VCaP (cell line): ENCODE measurements at regions not wholly inside any gene's neighbourhood (a gene's known extent, or its start where the extent isn't known, plus 50 kb on each side); places are given as distances from the start of the nearest gene placed in this dataset.

Experiments used
- H3K27ac ChIP-seq: fragments of 450-650 bp; 2 replicates; pipeline ENCODE4 v1.5.1; 2017
- TF ChIP-seq, protein P1 (sequence below): fragments of 450-650 bp; conservative IDR thresholded peaks from 2 replicates; pipeline ENCODE4 v1.5.1; 2017; ENCODE audit warnings: mild to moderate bottlenecking, moderate library complexity

DNA sequence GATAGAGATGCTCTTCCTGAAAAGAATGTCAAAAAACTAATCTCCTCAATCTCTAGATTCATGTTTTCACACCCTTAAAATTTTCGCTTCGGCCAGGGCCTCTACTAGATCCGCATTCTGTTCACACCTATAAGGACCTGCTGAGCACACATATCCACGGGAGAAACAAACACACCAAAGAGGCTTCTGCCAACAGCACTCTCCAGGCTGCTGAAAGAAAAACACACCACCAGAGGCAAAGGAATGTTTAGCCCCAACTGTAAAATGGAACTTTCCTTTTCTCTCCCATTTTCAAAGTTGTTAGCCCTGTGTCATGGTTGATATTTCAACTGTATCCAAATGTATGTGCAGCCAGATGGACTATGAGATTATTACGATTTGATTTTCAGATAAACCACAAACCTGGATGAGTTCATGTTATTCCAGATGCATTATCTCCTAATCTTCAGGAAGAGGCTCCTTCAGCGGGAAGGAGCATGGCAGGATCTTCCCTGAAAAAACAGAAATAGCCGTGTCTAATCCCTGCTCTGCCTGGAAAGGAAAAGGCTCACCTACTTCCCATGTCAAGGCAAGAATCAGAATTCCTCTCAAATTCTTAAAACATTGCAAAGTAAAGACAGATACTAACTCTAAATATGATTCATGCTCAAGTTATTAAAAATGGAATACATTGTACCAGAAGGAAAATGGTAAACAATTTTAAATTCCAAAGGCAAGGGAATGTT lies 442.7 kb upstream of the NR2F2 start:
- TF ChIP-seq, protein P1, sequence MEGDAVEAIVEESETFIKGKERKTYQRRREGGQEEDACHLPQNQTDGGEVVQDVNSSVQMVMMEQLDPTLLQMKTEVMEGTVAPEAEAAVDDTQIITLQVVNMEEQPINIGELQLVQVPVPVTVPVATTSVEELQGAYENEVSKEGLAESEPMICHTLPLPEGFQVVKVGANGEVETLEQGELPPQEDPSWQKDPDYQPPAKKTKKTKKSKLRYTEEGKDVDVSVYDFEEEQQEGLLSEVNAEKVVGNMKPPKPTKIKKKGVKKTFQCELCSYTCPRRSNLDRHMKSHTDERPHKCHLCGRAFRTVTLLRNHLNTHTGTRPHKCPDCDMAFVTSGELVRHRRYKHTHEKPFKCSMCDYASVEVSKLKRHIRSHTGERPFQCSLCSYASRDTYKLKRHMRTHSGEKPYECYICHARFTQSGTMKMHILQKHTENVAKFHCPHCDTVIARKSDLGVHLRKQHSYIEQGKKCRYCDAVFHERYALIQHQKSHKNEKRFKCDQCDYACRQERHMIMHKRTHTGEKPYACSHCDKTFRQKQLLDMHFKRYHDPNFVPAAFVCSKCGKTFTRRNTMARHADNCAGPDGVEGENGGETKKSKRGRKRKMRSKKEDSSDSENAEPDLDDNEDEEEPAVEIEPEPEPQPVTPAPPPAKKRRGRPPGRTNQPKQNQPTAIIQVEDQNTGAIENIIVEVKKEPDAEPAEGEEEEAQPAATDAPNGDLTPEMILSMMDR = no peak

DNA sequence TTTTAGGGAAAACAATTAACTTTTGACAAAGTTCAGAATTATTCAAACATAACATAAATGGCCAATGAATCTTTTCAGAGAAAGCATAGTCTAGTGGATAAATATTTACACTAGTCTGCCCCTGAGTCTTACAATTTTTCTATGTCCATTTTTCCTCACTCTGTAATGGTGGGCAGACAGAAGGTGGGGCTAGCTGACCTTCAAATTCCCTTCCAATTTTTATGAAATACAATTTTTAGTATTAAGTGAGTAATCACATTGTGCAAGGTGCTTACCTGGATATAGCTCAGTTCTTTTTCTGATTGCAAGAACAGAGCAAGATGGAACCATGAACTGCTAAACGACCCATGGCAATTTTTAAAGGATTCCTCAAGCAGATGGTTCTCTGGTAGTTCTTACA lies 441.7 kb upstream of the NR2F2 start:
- H3K27ac ChIP-seq = no peak overlapping the region
- TF ChIP-seq, protein P1 = no peak

More for the DNA sequence above, 442.7 kb upstream of the NR2F2 start:
- H3K27ac ChIP-seq = no peak overlapping the region

DNA sequence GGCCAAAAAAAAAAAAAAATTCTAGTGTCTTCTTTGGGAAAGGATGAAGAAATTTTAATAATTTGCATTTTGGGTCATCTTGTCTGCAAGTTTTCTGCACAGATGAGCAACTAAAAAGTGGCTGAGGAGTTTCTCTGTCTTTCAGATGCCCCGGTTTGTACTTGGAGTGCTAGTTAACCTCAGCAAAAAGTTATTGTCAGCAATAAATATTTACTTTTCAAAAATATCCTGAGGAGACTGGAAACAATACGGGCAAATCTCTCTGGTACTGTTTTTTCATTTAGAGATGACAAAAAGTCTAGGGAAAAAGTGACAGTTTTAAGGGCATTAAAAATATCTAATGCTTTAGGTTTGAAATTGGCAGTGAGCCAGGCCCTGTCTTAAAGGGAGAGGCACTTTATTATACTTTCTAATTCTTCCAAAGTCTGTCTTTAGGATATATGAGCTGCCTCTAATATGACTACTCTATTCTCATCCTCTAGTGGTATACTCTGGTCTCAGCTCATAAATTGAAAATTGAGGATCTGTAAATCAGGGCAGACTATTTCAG lies 436.0 kb upstream of the NR2F2 start:
- TF ChIP-seq, protein P1 = no peak
- no peak overlapping the region for H3K27ac ChIP-seq

DNA sequence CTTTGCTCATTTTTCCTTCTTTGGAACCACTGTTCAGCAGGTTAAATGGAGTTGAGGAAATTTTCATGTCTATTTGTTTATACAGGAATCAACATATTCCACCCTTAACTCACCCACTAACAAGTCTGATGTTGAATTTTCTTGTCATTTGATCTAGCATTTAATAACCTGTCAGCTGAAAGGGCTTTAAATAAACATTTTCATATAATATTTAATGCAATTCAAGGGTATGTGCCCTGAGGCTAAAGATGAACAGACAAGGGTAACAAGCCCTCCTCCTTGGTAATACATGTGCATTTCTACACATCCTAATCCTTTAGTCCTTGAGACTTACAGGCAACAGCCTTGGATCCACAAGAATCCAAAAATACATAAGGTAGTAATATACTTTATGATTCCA lies 435.0 kb upstream of the NR2F2 start:
- TF ChIP-seq, protein P1 = no peak
- no peak overlapping the region for H3K27ac ChIP-seq

DNA sequence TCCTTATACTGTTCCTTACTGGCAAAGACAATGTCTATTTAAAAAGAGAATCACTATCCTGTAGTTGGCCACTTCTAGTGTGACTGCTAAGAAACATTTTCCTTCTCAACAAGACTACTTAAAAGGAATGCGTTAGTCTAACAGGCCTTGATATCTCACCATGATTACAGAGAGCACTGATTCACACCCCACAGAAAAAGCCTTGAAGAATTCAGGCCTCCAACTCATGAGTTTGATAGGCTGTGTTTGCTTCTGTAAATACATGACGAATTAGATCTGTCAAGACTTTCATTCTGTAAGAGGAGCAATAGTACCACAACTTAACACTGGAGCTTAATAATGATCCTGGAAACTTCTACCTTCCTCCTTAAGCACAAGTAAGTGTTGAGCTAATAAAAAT lies 432.8 kb upstream of the NR2F2 start:
- TF ChIP-seq, protein P1 = no peak
- no peak overlapping the region for H3K27ac ChIP-seq

DNA sequence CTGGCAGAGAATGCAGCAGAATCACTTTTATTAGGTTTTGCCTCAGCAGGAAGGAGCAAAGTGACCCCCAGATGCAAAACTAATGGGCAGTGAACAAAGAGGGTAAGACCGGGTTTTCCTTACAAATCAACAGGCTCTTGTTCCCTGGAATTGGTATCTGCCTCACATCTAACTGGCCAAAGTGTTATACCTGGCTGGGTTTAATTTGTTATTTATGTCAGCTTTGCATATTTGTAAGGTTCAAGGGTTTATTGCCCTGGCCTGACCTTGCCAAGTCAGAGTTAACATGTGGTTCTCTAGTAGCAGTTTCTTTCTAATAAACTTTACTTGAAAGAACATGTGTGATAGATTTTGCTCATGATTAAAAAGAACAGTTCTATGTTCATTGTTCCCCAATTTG lies 431.7 kb upstream of the NR2F2 start:
- H3K27ac ChIP-seq = no peak overlapping the region
- TF ChIP-seq, protein P1 = no peak

DNA sequence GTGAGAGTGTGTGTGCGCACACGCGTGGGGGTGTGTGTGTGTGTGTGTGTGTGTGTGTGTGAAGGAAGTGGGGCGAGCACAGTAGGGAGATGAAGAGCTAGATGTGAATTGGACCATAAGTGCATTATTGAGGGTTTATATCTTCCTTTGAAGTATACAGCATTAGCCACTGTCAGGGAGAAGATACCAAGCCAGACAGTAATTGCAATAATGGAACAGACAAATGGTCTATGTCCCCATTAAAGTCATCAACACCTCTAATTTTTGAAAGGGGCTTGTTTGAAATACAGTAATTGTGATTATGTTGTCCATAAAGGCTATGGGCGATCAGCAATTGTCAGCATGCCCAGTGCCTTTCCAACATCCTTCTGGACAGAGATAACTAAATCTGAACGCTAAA lies 429.2 kb upstream of the NR2F2 start:
- TF ChIP-seq, protein P1 = no peak
- no peak overlapping the region for H3K27ac ChIP-seq
